PFSK-1 (cell line): ENCODE measurements at regions not wholly inside any gene's neighbourhood (a gene's known extent, or its start where the extent isn't known, plus 50 kb on each side); places are given as distances from the start of the nearest gene placed in this dataset.

ENCODE experiments used
- FOXP2 ChIP-seq: optimal IDR thresholded peaks from 2 replicates; pipeline ENCODE3; 2011; ENCODE audit warnings: borderline replicate concordance, control low read depth, inconsistent platforms; ENCODE audit not compliant: insufficient read depth; ENCODE audit errors: extremely low read length, extremely low read depth
- POLR2AphosphoS5 ChIP-seq: IDR thresholded peaks from 2 replicates; pipeline ENCODE4 v1.6.1; 2012; ENCODE audit warnings: low read depth, mild to moderate bottlenecking, control low read depth, low read length, moderate library complexity
- SIN3A ChIP-seq: IDR thresholded peaks from 2 replicates; pipeline ENCODE4 v1.6.1; 2012; ENCODE audit warnings: mild to moderate bottlenecking, low read length, moderate library complexity, borderline replicate concordance; ENCODE audit not compliant: insufficient read depth
- TAF1 ChIP-seq: IDR thresholded peaks from 2 replicates; pipeline ENCODE4 v1.6.1; 2012; ENCODE audit warnings: low read length, control low read depth, borderline replicate concordance; ENCODE audit not compliant: insufficient read depth
- TF ChIP-seq, protein P1 (sequence below), 2 experiments: IDR thresholded peaks; 2 replicates each; pipeline versions ENCODE4 v1.6.1 to v1.8.0; 2011 to 2012; ENCODE audit warnings: low read depth in 2 of 2, low read length in 2 of 2, control low read depth in 1 of 2, inconsistent platforms in 1 of 2, mild to moderate bottlenecking in 1 of 2, moderate library complexity in 1 of 2; ENCODE audit not compliant: insufficient read depth in 1 of 2

GRCh38 chr21:15441060-15441493 lies 288.7 kb upstream of the USP25 start:
- TF ChIP-seq POLR2AphosphoS5: no peak
- no peak for TF ChIP-seq SIN3A
- TF ChIP-seq, protein P1, sequence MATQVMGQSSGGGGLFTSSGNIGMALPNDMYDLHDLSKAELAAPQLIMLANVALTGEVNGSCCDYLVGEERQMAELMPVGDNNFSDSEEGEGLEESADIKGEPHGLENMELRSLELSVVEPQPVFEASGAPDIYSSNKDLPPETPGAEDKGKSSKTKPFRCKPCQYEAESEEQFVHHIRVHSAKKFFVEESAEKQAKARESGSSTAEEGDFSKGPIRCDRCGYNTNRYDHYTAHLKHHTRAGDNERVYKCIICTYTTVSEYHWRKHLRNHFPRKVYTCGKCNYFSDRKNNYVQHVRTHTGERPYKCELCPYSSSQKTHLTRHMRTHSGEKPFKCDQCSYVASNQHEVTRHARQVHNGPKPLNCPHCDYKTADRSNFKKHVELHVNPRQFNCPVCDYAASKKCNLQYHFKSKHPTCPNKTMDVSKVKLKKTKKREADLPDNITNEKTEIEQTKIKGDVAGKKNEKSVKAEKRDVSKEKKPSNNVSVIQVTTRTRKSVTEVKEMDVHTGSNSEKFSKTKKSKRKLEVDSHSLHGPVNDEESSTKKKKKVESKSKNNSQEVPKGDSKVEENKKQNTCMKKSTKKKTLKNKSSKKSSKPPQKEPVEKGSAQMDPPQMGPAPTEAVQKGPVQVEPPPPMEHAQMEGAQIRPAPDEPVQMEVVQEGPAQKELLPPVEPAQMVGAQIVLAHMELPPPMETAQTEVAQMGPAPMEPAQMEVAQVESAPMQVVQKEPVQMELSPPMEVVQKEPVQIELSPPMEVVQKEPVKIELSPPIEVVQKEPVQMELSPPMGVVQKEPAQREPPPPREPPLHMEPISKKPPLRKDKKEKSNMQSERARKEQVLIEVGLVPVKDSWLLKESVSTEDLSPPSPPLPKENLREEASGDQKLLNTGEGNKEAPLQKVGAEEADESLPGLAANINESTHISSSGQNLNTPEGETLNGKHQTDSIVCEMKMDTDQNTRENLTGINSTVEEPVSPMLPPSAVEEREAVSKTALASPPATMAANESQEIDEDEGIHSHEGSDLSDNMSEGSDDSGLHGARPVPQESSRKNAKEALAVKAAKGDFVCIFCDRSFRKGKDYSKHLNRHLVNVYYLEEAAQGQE (IDR thresholded peaks at IDR 0.05; ENCODE audit: insufficient read depth in 1 of 2, low read depth in 2 of 2, low read length in 2 of 2): no peak
- no peak for TF ChIP-seq TAF1
- TF ChIP-seq FOXP2: no peak
